ENCODE measurements at regions not wholly inside any gene's neighbourhood (a gene's known extent, or its start where the extent isn't known, plus 50 kb on each side); places are given as distances from the start of the nearest gene placed in this dataset.

- no peak overlapping the region for H3K23ac ChIP-seq (ENCODE audit: insufficient read length)
- H3K18ac ChIP-seq (ENCODE audit: extremely low read depth, low read length) = no peak overlapping the region
- H4K5ac ChIP-seq (ENCODE audit: insufficient read length, low read depth, low read length) = no peak overlapping the region
- no peak overlapping the region for H3K9ac ChIP-seq (replicated peaks in 1 of 4; ENCODE audit: extremely low read depth in 1 of 4, low read depth in 3 of 4, low read length in 3 of 4)
- no peaks in the 10 kb centered on the region for H3K36me3 ChIP-seq (ENCODE audit: control insufficient read depth in 2 of 4, insufficient read depth in 4 of 4, low read length in 3 of 4)
- H4K91ac ChIP-seq (replicated peaks; ENCODE audit: insufficient read length, low read length) = no peak overlapping the region
- H4K20me1 ChIP-seq (replicated peaks in 1 of 2; ENCODE audit: control insufficient read depth in 1 of 2, insufficient read depth in 2 of 2, low read length in 2 of 2) = no peaks in the 10 kb centered on the region
- FAIRE-seq = no peak
- H3K27me3 ChIP-seq (replicated peaks in 1 of 4; ENCODE audit: control insufficient read depth in 3 of 4, extremely low read depth in 1 of 4, insufficient read depth in 3 of 4, low read length in 3 of 4) = no peaks in the 10 kb centered on the region
- TF ChIP-seq YY1 (IDR thresholded peaks at IDR 0.05; ENCODE audit: low read depth, low read length) = peak; percentile 49; the same call in 1 of the 2 replicates
- no peak for TF ChIP-seq SIRT6 (IDR thresholded peaks at IDR 0.05; ENCODE audit: low read length)
- TF ChIP-seq RAD21 (IDR thresholded peaks at IDR 0.05 in 1 of 2, conservative IDR thresholded peaks at IDR 0.05 in 1 of 2; ENCODE audit: low read depth in 2 of 2, low read length in 2 of 2) = peak; percentile 33 to 49
- no peak for TF ChIP-seq CHD2 (IDR thresholded peaks at IDR 0.05; ENCODE audit: low read length)
- TF ChIP-seq JUND (IDR thresholded peaks at IDR 0.05; ENCODE audit: low read length) = peak; percentile 91
- no peak for TF ChIP-seq TEAD4 (IDR thresholded peaks at IDR 0.05; ENCODE audit: low read depth, low read length)
- TF ChIP-seq CTCF (IDR thresholded peaks at IDR 0.05; ENCODE audit: control extremely low read depth in 1 of 3, insufficient read depth in 1 of 3, low read depth in 1 of 3, low read length in 3 of 3) = peak; percentile 43 to 79 (median 69)
- no peak overlapping the region for H2BK15ac ChIP-seq (ENCODE audit: low read length)
- no peak overlapping the region for H2BK12ac ChIP-seq (ENCODE audit: low read depth, low read length)
- no peak overlapping the region for H2BK120ac ChIP-seq (replicated peaks; ENCODE audit: low read depth, low read length)
- H3K79me2 ChIP-seq (ENCODE audit: control insufficient read depth in 1 of 2, insufficient read depth in 2 of 2, low read length in 2 of 2) = no peaks in the 10 kb centered on the region
- POLR2A ChIA-PET (ENCODE audit: partially characterized antibody) = no interaction called here
- H3K4me1 ChIP-seq (replicated peaks in 1 of 4; ENCODE audit: control insufficient read depth in 3 of 4, insufficient read depth in 4 of 4, low read length in 3 of 4) = peaks cover 0 to 2% (median 0%) of the 10 kb centered on the region in 4 experiments; a peak in 2 of 7 replicates
- CTCF ChIA-PET (ENCODE audit: partially characterized antibody) = interaction anchor here (0.7 to 0.9 kb wide), 5 partner anchors 16 to 344 kb away, joined by 3 to 5 read pairs (median 3); no protein-coding TSS in a partner anchor
- H3K23me2 ChIP-seq (ENCODE audit: low read depth, low read length) = no peaks in the 10 kb centered on the region; the same call in 1 of the 2 replicates
- H3K9me3 ChIP-seq (ENCODE audit: insufficient read depth in 2 of 2, low read depth in 1 of 2, low read length in 1 of 2) = no peaks in the 10 kb centered on the region
- DNase-seq (ENCODE audit: low read depth in 1 of 2, low spot score in 2 of 2) = peak in 1 of 2 experiments; percentile 45
- H2AK5ac ChIP-seq (ENCODE audit: low read depth, low read length) = no peak overlapping the region
- peak overlapping the region; percentile 42; the same call in 1 of the 2 replicates for H2AFZ ChIP-seq (ENCODE audit: low read length)
- H3K4ac ChIP-seq (replicated peaks; ENCODE audit: insufficient read length, low read depth, low read length) = no peak overlapping the region
- no peak overlapping the region for H3K14ac ChIP-seq (ENCODE audit: insufficient read length)
- no peak overlapping the region for H3K4me2 ChIP-seq (ENCODE audit: insufficient read depth in 1 of 2, low read depth in 2 of 2, low read length in 2 of 2)
- no peak overlapping the region for H3K56ac ChIP-seq (replicated peaks; ENCODE audit: insufficient read length, low read depth, low read length)
- no peak overlapping the region for H4K8ac ChIP-seq (ENCODE audit: extremely low read depth, insufficient read depth, low read length)
- H3K4me3 ChIP-seq (ENCODE audit: extremely low read depth in 1 of 4, insufficient read depth in 2 of 4, low read depth in 3 of 4, low read length in 4 of 4) = no peak overlapping the region
- H3K27ac ChIP-seq (ENCODE audit: low read depth, low read length) = no peak overlapping the region
- no peak overlapping the region for H2BK20ac ChIP-seq (ENCODE audit: low read length)
- 82% methylated on average over 7 of the region's 7 CpGs; no CpG with 5 or more reads in 1 of the 2 experiments for WGBS, 2 experiments (ENCODE audit: extremely low coverage in 1 of 2, insufficient coverage in 1 of 2, insufficient read length in 1 of 2, insufficient replicate concordance in 2 of 2, low coverage in 1 of 2, low lambda C conversion rate in 2 of 2, missing lambda C conversion rate in 1 of 2)
- H2BK5ac ChIP-seq (ENCODE audit: low read depth, low read length) = no peak overlapping the region
- H3K79me1 ChIP-seq (ENCODE audit: low read depth, low read length) = no peaks in the 10 kb centered on the region
Observed at GRCh38 chr3:26369133-26369532, 253.4 kb upstream of the LRRC3B start.
